GM19372 (cell line): ENCODE measurements at regions not wholly inside any gene's neighbourhood (a gene's known extent, or its start where the extent isn't known, plus 50 kb on each side); places are given as distances from the start of the nearest gene placed in this dataset.

ENCODE experiments used
- ATAC-seq: cut with Tn5 transposase; IDR thresholded peaks from one replicate; pipeline ENCODE4 v1.9.1; 2021; ENCODE audit warnings: mild to moderate bottlenecking, low read depth, moderate library complexity; ENCODE audit not compliant: unreplicated experiment

GRCh38 chr2:4130651-4131050 lies 427.3 kb downstream of the DCDC2C start:
- ATAC-seq = no peak

- ATAC-seq = no peak
Observed at GRCh38 chr2:4134551-4135550, 431.5 kb downstream of the DCDC2C start.

DNA sequence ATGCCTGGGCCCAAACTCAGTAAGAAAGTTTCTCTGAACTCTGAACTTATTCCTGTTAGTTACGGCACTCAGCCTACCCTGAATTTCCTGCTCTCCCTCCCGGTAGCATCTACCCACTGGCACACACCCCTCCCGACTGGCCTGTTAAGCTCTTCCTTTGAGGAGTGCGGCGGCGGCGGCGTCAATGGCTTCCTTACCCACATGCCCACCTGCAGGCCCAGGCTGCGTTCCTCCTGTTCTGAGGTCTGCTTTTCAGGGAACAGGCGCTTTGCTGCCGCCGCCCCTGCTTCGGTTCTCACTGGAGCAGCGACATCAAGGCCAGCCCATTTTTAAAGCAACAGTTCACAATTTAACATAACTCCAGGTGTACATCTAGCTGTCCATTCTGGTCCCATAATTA lies 432.4 kb downstream of the DCDC2C start:
- ATAC-seq = no peak

DNA sequence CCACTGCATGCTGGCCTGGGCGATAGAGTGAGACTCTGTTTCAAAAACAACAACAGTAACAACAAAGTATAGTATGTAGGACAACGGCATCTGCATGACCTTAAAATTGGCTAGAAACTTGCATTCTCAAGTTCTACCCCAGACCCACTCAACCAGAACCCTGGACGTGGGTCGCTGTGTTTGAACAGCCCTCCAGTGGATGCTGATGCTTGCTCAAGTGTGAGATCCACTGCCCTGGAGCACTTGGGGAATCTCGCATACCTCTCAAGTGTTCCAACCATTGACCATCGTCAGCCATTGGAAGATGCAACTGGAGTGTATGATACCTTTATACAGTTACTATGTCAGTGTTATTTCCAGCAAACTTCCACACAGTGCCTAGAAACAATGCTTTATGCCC lies 435.9 kb downstream of the DCDC2C start:
- no peak for ATAC-seq

GRCh38 chr2:4139731-4140130 lies 436.4 kb downstream of the DCDC2C start:
- no peak for ATAC-seq

GRCh38 chr2:4140281-4140970 lies 437.1 kb downstream of the DCDC2C start:
- ATAC-seq = no peak

DNA sequence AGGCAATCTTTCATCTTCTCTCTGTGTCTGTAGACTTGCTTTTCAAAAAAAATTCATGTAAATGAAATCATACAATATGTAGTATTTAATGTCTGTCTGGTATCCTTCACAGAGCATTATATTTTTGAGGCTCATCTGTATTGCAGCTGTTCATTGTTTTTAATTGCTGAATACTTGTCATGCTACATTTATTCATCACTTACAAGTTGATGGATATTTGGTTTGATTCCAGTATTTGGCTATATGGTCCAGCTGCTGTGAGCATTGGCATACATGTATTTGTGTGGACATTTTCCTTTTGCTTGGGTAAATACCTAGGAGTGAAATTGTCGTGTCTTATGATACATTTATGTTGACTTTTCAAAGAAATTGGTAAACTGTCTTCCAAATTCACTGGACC lies 441.4 kb downstream of the DCDC2C start:
- ATAC-seq = no peak

DNA sequence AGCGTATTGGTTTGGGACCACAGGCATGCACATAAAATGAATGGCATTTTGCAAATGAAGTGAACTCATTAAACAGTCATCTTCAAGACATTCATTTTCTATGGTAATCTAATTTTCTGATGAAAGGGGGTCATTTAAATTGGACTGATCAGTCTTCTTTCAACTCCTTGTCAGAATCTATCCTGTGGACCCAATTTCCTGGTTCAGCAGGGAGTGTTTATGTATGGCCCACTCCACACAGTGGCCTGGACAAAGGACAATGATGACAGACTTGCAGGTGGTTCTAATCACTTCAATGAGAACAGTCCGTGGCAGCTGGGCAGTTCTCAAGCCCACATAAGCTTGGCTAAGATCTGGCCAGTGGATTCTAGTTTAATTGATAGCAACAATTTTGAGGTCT lies 448.1 kb downstream of the DCDC2C start:
- no peak for ATAC-seq

GRCh38 chr2:4152051-4152450 lies 448.7 kb downstream of the DCDC2C start:
- ATAC-seq = no peak

DNA sequence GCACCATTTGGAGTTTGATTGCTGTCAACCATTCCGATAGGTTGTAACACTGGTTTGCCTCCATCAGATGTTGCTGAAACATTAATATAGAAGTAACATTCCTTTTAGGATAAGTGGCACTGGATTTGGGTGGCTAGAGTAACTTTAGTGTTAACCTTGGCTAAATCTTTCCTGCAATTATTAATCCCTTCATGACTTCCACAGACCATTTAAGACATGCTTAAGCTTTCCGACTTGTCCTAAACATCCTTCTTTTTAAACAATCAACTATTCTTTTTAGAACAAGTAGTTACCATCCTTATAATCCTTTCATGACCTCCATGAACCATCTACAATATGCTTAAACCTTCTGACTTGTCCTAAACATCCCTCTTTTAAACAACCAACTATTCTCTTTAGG lies 465.5 kb downstream of the DCDC2C start:
- ATAC-seq = no peak

GRCh38 chr2:4174796-4175195 lies 471.4 kb downstream of the DCDC2C start:
- ATAC-seq = no peak

GRCh38 chr2:4175343-4175742 lies 472.0 kb downstream of the DCDC2C start:
- no peak for ATAC-seq

GRCh38 chr2:4180631-4181030 lies 477.3 kb downstream of the DCDC2C start:
- no peak for ATAC-seq

DNA sequence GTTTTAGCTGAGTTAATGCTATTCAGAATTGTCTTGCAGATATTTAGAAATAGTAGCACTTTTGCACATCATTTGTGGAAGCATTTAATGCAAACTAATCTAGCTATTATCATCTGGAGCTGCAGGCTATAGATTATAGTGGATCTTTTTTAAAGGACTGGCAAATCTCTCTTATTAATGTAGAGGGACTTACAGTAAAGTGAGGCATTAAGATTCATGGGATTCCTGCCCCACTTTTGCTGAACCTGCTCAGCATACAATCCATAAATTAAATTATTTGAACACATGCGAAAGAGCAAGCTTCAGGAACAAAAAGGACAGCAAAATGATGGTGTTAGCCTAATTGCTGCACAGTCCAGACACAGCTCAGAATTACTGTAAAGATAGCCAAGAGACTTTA lies 477.7 kb downstream of the DCDC2C start:
- no peak for ATAC-seq

- ATAC-seq = no peak
Observed at GRCh38 chr2:4188561-4188960, 485.2 kb downstream of the DCDC2C start.

DNA sequence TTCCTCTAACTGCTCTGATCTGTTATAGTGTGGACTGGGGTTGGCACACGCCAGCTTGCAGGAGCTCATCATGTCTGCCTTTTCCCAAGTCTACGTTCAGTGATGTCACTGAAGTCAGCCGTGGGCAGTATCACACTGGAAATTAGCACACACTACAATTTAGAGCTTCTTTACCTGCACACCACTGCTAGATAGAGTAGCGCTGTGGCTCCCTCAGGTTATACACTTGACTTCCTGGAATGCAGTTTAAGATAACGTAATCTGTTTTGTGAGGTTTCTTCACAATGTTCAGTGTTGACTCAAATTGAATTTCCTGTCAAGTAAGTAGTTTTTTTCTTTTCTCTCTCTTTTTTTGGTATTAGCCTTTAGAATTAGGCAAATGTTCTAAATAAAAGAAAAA lies 487.2 kb downstream of the DCDC2C start:
- ATAC-seq = no peak

DNA sequence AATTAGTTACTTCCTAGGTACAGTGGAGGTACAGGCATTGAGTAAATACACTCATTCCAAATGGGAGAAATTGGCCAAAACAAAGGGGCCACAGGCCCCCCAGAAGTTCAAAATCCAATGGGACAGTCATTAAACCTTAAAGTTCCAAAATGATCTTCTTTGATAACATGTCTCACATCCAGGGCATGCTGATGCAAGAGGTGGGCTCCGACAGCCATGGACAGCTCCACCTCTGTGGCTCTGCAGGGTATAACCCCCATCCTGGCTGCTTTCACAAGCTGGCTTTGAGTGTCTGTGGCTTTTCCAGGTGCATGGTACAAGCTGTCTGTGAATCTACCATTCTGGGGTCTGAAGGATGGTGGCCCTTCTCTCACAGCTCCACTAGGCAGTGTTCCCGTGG lies 488.7 kb downstream of the DCDC2C start:
- no peak for ATAC-seq

- no peak for ATAC-seq
Observed at GRCh38 chr2:4214444-4215205, 511.2 kb downstream of the DCDC2C start.

DNA sequence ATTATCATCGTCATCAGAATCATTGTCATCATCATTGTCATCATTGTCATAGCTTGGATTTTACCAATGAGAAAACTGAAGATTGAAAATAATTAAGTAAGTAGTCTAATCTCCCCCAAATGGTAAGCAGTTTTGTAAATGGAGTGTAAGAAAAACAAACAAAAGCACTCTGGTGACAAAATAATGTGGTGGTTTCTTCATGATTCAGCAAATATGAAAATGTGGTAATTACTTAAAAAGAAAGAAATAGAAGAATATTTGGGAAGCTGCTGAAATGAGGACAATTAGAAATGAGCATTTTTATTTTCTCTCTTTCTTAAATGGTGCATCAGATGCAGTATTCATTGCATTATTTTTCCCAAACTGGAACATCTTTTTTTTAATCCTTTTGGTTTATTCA lies 514.4 kb downstream of the DCDC2C start:
- no peak for ATAC-seq

GRCh38 chr2:4219101-4219500 lies 515.7 kb downstream of the DCDC2C start:
- no peak for ATAC-seq

GRCh38 chr2:4219571-4219970 lies 516.2 kb downstream of the DCDC2C start:
- no peak for ATAC-seq
